GM18511 (cell line): ENCODE measurements at regions not wholly inside any gene's neighbourhood (a gene's known extent, or its start where the extent isn't known, plus 50 kb on each side); places are given as distances from the start of the nearest gene placed in this dataset.
"Not testable (repeated sequence)": the region's sequence is repeated elsewhere in the genome, so short reads cannot be mapped to it uniquely, and the experiment has no call there.

Experiments used
- ATAC-seq: cut with Tn5 transposase; IDR thresholded peaks from one replicate; pipeline ENCODE4 v1.9.1; 2021; ENCODE audit warnings: mild to moderate bottlenecking, moderate library complexity; ENCODE audit not compliant: unreplicated experiment

- ATAC-seq, result no peak
Observed at GRCh38 chr5:74404574-74405508, 235.7 kb downstream of the ENC1 start.

- ATAC-seq, result no peak
Observed at GRCh38 chr5:74403771-74404170, 236.8 kb downstream of the ENC1 start.

- no peak for ATAC-seq
Observed at GRCh38 chr5:74402553-74402952, 238.0 kb downstream of the ENC1 start.

- no peak for ATAC-seq
Observed at GRCh38 chr5:74401946-74402320, 238.6 kb downstream of the ENC1 start.

GRCh38 chr5:74401281-74401945 is 239.1 kb downstream of the ENC1 start:
- ATAC-seq, result no peak

- no peak for ATAC-seq
Observed at GRCh38 chr5:74400067-74400466, 240.5 kb downstream of the ENC1 start.

DNA sequence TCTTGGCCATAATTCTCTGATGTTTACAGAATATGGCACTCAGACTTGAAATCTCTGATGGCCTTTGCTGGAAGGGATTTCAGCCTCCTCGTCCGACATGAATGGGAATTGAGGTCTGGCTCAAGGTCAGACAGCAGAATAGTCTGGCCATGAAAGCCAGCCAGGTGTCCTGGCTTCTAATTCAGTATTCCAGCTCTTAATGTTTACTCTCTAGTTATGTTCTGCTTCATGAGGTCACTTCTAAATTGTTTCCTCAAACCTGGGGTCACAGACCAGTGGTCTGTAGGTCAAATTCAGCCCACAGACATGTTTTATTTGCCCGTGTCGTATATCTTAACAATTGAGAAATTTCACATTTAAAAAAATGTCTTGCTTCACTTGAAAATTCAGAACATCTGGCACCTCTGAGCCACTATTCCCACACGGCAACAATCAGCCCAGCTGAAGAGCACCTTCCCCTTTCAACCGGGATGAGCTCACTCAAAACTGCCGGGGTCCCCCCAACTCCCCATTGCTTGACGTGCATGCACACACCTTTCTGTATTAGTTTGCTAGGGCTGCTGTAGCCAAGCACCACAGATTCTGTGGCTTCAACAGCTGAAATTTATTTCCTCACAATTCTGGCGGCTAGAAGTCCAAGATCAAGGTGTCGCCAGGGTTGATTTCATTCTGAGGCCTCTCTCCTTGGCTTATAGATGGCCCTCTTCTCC is 243.5 kb downstream of the ENC1 start:
- ATAC-seq, result no peak

DNA sequence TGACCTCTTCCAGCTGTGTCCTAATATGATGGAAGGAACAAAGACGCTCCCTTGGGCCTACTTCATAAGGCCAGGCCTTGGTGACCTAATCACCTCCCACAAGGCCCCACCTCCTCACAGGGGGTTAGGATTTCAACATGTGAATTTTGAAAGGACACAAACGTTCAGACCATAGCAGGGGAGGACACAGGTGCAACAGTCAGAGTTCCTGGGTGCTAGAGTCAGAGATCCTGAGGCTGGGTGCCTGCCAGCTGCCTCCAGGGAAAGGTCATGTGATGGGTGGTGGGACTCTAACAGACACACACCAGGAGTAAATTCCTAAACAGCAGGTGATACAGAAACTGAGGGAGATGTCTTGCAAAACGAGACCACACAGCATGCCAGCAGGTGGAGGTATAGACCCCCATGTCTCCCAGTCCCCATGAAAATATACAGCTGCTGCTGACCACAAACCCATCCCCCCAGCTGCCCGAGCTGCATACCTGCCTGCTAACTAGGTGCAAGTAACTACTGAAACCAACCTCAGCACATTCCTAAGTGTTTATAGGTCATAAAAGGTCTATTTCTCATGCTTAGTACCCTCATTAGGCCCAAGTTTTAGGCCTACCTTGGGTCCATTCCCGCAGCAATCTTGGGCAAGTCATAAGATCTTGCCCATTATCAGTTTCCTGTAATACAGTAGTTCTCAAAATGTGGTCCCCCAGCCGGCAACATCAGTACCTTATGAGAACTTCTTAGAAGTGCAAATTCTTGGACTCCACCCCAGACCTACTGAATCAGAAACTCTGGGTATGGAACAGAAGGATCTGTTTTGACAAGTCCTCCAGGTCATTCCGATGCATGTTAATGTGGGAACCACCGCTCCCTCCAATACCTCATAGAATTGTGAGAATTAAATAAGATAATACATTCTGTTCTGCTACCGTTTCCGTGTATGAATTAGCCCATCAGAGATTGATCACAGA is 245.3 kb downstream of the ENC1 start:
- ATAC-seq, result no peak

DNA sequence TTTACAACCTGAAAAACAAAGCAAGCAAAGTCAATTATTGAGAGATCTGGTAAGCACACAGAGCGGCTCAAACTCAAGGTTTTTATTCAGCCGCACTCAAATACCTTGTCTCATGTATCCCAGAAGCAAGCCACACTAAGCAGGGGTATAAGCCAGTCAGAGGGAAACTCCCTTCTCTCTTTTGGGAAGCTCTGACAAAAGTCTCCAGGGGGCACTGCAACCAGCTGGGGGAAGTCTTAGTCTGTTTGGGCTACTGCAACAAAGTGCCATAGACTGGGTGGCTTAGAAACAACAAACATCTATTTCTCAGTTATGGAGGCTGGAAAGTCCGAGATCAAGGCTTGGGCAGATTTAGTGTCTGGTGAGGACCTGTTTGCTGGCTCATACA is 246.0 kb downstream of the ENC1 start:
- no peak for ATAC-seq

GRCh38 chr5:74393943-74394342 is 246.6 kb downstream of the ENC1 start:
- no peak for ATAC-seq

- no peak for ATAC-seq
Observed at GRCh38 chr5:74392711-74393351, 247.7 kb downstream of the ENC1 start.

- ATAC-seq, result no peak
Observed at GRCh38 chr5:74391410-74391809, 249.1 kb downstream of the ENC1 start.

- no peak for ATAC-seq
Observed at GRCh38 chr5:74390822-74391221, 249.7 kb downstream of the ENC1 start.

- ATAC-seq, result no peak
Observed at GRCh38 chr5:74390306-74390637, 250.3 kb downstream of the ENC1 start.

- ATAC-seq, result no peak
Observed at GRCh38 chr5:74389531-74390305, 250.8 kb downstream of the ENC1 start.

- ATAC-seq, result not testable (repeated sequence)
Observed at GRCh38 chr5:74388411-74388810, 252.1 kb downstream of the ENC1 start.

DNA sequence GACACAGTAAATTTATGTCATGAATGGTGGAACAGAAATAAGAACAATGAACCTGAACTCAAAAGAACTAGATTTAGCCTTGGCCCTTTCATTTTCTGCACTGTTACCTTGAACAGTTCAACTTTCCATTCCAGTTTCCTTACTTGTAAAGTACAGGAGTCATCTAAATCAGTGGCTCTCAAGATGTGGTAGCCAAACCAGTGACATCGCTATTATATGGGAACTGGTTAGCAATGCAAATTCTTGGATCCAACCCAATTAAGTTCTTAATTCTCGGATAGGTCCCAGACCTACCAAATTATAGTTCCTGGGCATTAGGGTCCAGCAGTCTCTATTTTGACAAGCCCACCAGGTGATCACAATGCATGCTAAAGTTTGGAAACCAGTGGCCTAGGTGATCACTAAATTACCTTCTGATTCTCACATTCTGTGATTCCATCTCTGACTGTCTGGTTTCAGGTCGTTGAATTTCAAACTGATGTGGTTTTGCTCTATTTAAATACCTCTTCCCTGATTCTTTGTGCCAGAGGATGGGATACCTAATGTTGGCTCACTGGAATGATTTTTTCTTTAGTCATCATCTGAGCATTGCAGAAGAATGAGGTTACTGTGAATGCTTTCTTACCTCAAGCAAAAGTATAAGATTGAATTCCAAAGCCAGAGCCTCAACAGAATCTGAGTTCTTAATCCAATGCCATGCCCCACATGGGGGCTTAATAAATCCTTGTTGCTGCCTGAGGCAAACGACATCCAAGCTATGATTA is 253.8 kb downstream of the ENC1 start:
- ATAC-seq, result no peak

GRCh38 chr5:74384851-74385250 is 255.7 kb downstream of the ENC1 start:
- no peak for ATAC-seq
